ENCODE measurements at regions not wholly inside any gene's neighbourhood (a gene's known extent, or its start where the extent isn't known, plus 50 kb on each side); places are given as distances from the start of the nearest gene placed in this dataset.
"Not testable (repeated sequence)": the region's sequence is repeated elsewhere in the genome, so short reads cannot be mapped to it uniquely, and the experiment has no call there.

DNA sequence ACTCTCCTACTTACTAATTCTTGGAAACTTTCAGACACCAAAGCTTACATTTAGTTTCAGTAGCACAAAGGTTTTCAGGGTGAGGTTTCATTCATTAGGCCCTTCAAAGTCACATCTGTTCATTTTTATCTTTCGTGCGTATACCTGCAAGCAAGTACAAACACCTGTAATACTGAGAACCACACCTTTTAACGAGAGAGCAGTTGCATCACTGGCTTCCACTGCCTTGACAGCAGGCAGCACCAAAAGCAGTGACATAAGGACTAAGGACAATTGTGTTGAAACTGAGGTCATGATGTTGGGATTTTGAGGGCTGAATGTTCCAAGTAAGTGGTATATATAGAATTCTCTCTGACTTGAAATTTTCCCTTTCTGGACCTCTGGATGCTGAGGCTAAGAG, 61.1 kb downstream of the GOLGA6L25 start:
- intact Hi-C loops (cut with DNase I); DNase-seq: not testable (repeated sequence)

GRCh38 chr15:28621704-28622103, 68.3 kb downstream of the GOLGA6L25 start:
- DNase-seq; intact Hi-C loops (cut with DNase I): not testable (repeated sequence)

GRCh38 chr15:28622197-28622596, 68.8 kb downstream of the GOLGA6L25 start:
- peak in 2 of 10 donors; percentile 5 to 75 for DNase-seq
- intact Hi-C loops (cut with DNase I) = not testable (repeated sequence)

GRCh38 chr15:28624381-28624780, 71.0 kb downstream of the GOLGA6L25 start:
- intact Hi-C loops (cut with DNase I); DNase-seq: not testable (repeated sequence)

DNA sequence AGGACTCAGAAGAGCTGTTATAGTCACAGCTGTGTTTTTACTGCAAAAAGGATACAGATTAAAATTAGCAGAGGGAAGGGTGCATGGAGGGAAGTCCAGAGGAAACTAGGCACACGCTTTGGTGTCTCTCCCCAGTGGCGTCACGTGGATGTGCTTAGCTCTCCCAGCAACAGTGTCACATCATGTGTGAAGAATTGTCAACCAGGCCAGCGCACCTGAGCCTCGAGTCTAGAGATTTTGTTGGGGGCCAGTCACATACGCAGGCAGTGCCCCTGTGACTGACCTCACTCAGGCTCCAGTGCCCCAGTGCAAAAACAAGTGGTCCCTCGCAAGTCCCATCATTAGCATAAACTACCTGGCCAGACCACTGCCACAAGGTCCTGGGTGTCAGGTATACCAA, 73.2 kb downstream of the GOLGA8M start:
- DNase-seq = peak in 2 of 10 donors; percentile 55 to 60
- intact Hi-C loops (cut with DNase I) = not testable (repeated sequence)

Data from posterior cingulate gyrus (tissue), 11 donors.